ENCODE measurements at regions not wholly inside any gene's neighbourhood (a gene's known extent, or its start where the extent isn't known, plus 50 kb on each side); places are given as distances from the start of the nearest gene placed in this dataset.
A peak's percentile ranks its signal among the peaks of the same experiment; 100 is the strongest.

- TF ChIP-seq CTCF (conservative IDR thresholded peaks at IDR 0.05) = peak; percentile 76
- peak overlapping the region; percentile 71 for H3K27ac ChIP-seq
Measured at GRCh38 chr12:89962648-89963047, 254.0 kb upstream of the ATP2B1 start.

GRCh38 chr12:89960607-89961394 is 252.2 kb upstream of the ATP2B1 start:
- H3K27ac ChIP-seq = no peak overlapping the region
- TF ChIP-seq CTCF (conservative IDR thresholded peaks at IDR 0.05) = no peak

- no peak overlapping the region for H3K27ac ChIP-seq
Measured at GRCh38 chr12:89960011-89960507, 251.4 kb upstream of the ATP2B1 start.

GRCh38 chr12:89959179-89959578 is 250.5 kb upstream of the ATP2B1 start:
- no peak for TF ChIP-seq CTCF (conservative IDR thresholded peaks at IDR 0.05)
- H3K27ac ChIP-seq = no peak overlapping the region

More at GRCh38 chr12:89960011-89960507, 251.4 kb upstream of the ATP2B1 start:
- TF ChIP-seq CTCF (conservative IDR thresholded peaks at IDR 0.05) = no peak

GRCh38 chr12:89954259-89954658 is 245.6 kb upstream of the ATP2B1 start:
- no peak overlapping the region for H3K27ac ChIP-seq
- TF ChIP-seq CTCF (conservative IDR thresholded peaks at IDR 0.05) = no peak

GRCh38 chr12:89951694-89952060 is 243.0 kb upstream of the ATP2B1 start:
- H3K27ac ChIP-seq = no peak overlapping the region
- TF ChIP-seq CTCF (conservative IDR thresholded peaks at IDR 0.05) = no peak

GRCh38 chr12:89951050-89951693 is 242.5 kb upstream of the ATP2B1 start:
- no peak overlapping the region for H3K27ac ChIP-seq
- TF ChIP-seq CTCF (conservative IDR thresholded peaks at IDR 0.05) = no peak

Measured in VCaP (cell line).